Upper lobe of left lung (tissue), 4 donors: ENCODE measurements at regions not wholly inside any gene's neighbourhood (a gene's known extent, or its start where the extent isn't known, plus 50 kb on each side); places are given as distances from the start of the nearest gene placed in this dataset.

Experiments
- CTCF ChIP-seq, 6 experiments: fragments of 450-650 bp in 4 of 6; fragments of 200-600 bp in 2 of 6; sonication (generic) in 2 of 6; IDR thresholded peaks; one replicate each; pipeline ENCODE4 v1.5.1; 2016 to 2019; ENCODE audit warnings: antibody characterized with exemption in 6 of 6
- EP300 ChIP-seq, 4 donors: sonication (generic); formaldehyde crosslinking; IDR thresholded peaks; one replicate each; pipeline ENCODE4 v1.5.1; 2017; ENCODE audit warnings: antibody characterized with exemption in 4 of 4, control low read depth in 2 of 4

- TF ChIP-seq CTCF (IDR thresholded peaks at IDR 0.05), result no peak
- no peak for TF ChIP-seq EP300 (IDR thresholded peaks at IDR 0.05)
These were observed 117.1 kb downstream of the PPP1R3A start for GRCh38 chr7:113801751-113802150.
